CD4-positive, alpha-beta T cell (primary cell): ENCODE measurements at regions not wholly inside any gene's neighbourhood (a gene's known extent, or its start where the extent isn't known, plus 50 kb on each side); places are given as distances from the start of the nearest gene placed in this dataset.

Experiments used
- ATAC-seq: fragments of 200-7000 bp; cut with Tn5 transposase; one replicate; pipeline ENCODE4 v1.10.0; 2022; ENCODE audit warnings: mild to moderate bottlenecking; ENCODE audit not compliant: poor library complexity
- CTCF ChIA-PET: fragments of 350-600 bp; sonication (Branson Sonifier 250); formaldehyde crosslinking; loops from one replicate; lab custom pipeline; 2021; ENCODE audit warnings: antibody characterized with exemption, inconsistent platforms; lab: Charles Lee
- POLR2A ChIA-PET: fragments of 350-600 bp; sonication (Branson Sonifier 250); formaldehyde crosslinking; loops from one replicate; lab custom pipeline; 2021; ENCODE audit warnings: antibody characterized with exemption, inconsistent platforms; lab: Charles Lee
- DNase-seq, 14 experiments: peaks; one replicate each; pipeline ENCODE4 v3.0.0-alpha.2; 2013 to 2020; ENCODE audit warnings: mixed read lengths in 2 of 14
- H3K27ac ChIP-seq, 2 donors: one replicate each; pipeline versions ENCODE4 v1.5.1 to v1.7.0; 2013; ENCODE audit warnings: low read length in 2 of 2, low read depth in 1 of 2, mild to moderate bottlenecking in 1 of 2
- H3K27me3 ChIP-seq, 2 experiments: 1 replicate in 1 of 2; 2 replicates in 1 of 2; pipeline versions ENCODE4 v1.6.1 to v1.7.0; 2013; ENCODE audit warnings: low read length in 2 of 2, control low read depth in 1 of 2, mild to moderate bottlenecking in 1 of 2, moderate library complexity in 1 of 2; ENCODE audit not compliant: insufficient read depth in 2 of 2, control insufficient read depth in 1 of 2
- H3K36me3 ChIP-seq: one replicate; pipeline ENCODE4 v1.6.1; 2013; ENCODE audit warnings: low read length, control low read depth; ENCODE audit not compliant: insufficient read depth
- H3K4me1 ChIP-seq: one replicate; pipeline ENCODE4 v1.6.1; 2013; ENCODE audit warnings: low read length, control low read depth; ENCODE audit not compliant: insufficient read depth
- H3K4me3 ChIP-seq: one replicate; pipeline ENCODE4 v1.5.1; 2013; ENCODE audit warnings: mild to moderate bottlenecking, low read length, moderate library complexity
- H3K9me3 ChIP-seq, 2 experiments: 1 replicate in 1 of 2; 2 replicates in 1 of 2; pipeline versions ENCODE4 v1.6.1 to v1.7.0; 2013; ENCODE audit warnings: low read length in 2 of 2, mild to moderate bottlenecking in 2 of 2, control low read depth in 1 of 2, moderate library complexity in 1 of 2; ENCODE audit not compliant: control insufficient read depth in 1 of 2, insufficient read depth in 1 of 2
- H3K27ac Mint-ChIP-seq: one replicate; pipeline ENCODE4 v1.8.0; 2020; ENCODE audit warnings: mixed read lengths
- H3K27me3 Mint-ChIP-seq: one replicate; pipeline ENCODE4 v1.8.0; 2021; ENCODE audit warnings: mixed read lengths
- H3K36me3 Mint-ChIP-seq: one replicate; pipeline ENCODE4 v1.8.0; 2021; ENCODE audit warnings: low read depth, mixed read lengths
- H3K4me1 Mint-ChIP-seq: one replicate; pipeline ENCODE4 v1.8.0; 2021; ENCODE audit warnings: low read depth, mixed read lengths
- H3K4me3 Mint-ChIP-seq: one replicate; pipeline ENCODE4 v1.8.0; 2020; ENCODE audit warnings: mild to moderate bottlenecking, mixed read lengths
- H3K9me3 Mint-ChIP-seq: one replicate; pipeline ENCODE4 v1.8.0; 2020; ENCODE audit warnings: mixed read lengths
- intact Hi-C, 2 experiments: fragments of 100-400 bp; cut with DNase I in 1 of 2; cut with micrococcal nuclease in 1 of 2; formaldehyde crosslinking; loops; one replicate each; pipeline versions ENCODE4 v1.15.1 to v1.9.0; 2023 to 2025; cut with DNase I, micrococcal nuclease
- TF ChIP-seq, protein P1 (sequence below): fragments of 200-600 bp; IDR thresholded peaks from one replicate; pipeline ENCODE4 v1.8.0; 2022; ENCODE audit warnings: antibody characterized with exemption, mild to moderate bottlenecking

DNA sequence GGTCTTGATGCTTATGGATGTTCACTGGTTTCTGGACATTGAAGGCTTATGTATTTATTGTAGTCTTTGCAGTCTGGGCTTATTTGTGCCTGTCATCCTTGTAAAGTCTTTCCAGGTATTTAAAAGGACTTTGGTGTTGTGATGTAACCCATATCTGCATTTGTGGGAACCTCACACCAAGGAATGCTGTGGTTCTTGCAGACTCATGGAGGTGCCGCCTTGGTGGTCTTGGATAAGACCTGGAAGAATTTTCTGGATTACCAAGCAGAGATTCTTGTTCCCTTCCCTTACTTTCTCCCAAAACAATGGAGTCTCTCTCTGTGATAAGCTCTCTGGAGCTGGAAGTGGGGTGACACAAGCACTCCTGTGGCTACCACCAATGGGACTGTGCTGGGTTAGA is 363.5 kb upstream of the NECTIN3 start:
- intact Hi-C loops, result no loop called here
- Histone ChIP-seq H3K4me1 (no peaks in the 10 kb centered on the region), H3K9me3 (no peaks in the 10 kb centered on the region), H3K27me3 (peaks cover 0 to 4% of the 10 kb centered on the region in 2 experiments), H3K36me3 (no peaks in the 10 kb centered on the region), H3K4me3 (no peak overlapping the region), H3K27ac (no peak overlapping the region)
- Mint-ChIP-seq H3K4me1 (no peaks in the 10 kb centered on the region), H3K36me3 (no peaks in the 10 kb centered on the region), H3K9me3 (peaks cover 3% of the 10 kb centered on the region), H3K27ac (no peak overlapping the region), H3K27me3 (peaks cover 7% of the 10 kb centered on the region), H3K4me3 (no peak overlapping the region)
- ATAC-seq (no peak), DNase-seq (no peak)
- POLR2A ChIA-PET, result no interaction called here
- CTCF ChIA-PET, result no interaction called here
- TF ChIP-seq, protein P1, sequence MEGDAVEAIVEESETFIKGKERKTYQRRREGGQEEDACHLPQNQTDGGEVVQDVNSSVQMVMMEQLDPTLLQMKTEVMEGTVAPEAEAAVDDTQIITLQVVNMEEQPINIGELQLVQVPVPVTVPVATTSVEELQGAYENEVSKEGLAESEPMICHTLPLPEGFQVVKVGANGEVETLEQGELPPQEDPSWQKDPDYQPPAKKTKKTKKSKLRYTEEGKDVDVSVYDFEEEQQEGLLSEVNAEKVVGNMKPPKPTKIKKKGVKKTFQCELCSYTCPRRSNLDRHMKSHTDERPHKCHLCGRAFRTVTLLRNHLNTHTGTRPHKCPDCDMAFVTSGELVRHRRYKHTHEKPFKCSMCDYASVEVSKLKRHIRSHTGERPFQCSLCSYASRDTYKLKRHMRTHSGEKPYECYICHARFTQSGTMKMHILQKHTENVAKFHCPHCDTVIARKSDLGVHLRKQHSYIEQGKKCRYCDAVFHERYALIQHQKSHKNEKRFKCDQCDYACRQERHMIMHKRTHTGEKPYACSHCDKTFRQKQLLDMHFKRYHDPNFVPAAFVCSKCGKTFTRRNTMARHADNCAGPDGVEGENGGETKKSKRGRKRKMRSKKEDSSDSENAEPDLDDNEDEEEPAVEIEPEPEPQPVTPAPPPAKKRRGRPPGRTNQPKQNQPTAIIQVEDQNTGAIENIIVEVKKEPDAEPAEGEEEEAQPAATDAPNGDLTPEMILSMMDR, result no peak

DNA sequence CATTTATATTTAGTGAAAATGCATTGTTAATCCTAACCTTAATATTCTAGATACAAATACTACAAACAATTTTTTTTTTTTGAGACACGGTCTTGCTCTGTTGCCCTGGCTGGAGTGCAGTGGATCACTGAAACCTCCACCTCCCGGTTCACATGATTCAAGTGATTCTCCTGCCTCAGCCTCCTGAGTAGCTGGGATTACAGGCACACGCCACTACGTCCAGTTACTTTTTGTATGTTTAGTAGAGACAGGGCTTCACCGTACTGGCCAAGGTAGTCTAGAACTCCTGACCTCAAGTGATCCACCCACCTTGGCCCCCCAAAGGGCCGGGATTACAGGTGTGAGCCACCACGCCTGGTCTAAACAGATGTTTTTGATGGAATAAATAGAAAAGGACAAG is 361.5 kb upstream of the NECTIN3 start:
- H3K27me3 Mint-ChIP-seq, result no peaks in the 10 kb centered on the region
- no peak overlapping the region for H3K27ac ChIP-seq
- no peaks in the 10 kb centered on the region for H3K9me3 Mint-ChIP-seq
- H3K27me3 ChIP-seq, result peaks cover 0 to 3% of the 10 kb centered on the region in 2 experiments
- TF ChIP-seq, protein P1, result no peak
- H3K4me1 ChIP-seq, result no peaks in the 10 kb centered on the region
- intact Hi-C loops, result no loop called here
- no peaks in the 10 kb centered on the region for H3K36me3 Mint-ChIP-seq
- CTCF ChIA-PET, result no interaction called here
- ATAC-seq, result no peak
- DNase-seq, result no peak
- no peak overlapping the region for H3K27ac Mint-ChIP-seq
- POLR2A ChIA-PET, result no interaction called here
- no peak overlapping the region for H3K4me3 ChIP-seq
- H3K36me3 ChIP-seq, result no peaks in the 10 kb centered on the region
- H3K4me3 Mint-ChIP-seq, result no peak overlapping the region
- no peaks in the 10 kb centered on the region for H3K4me1 Mint-ChIP-seq
- no peaks in the 10 kb centered on the region for H3K9me3 ChIP-seq

DNA sequence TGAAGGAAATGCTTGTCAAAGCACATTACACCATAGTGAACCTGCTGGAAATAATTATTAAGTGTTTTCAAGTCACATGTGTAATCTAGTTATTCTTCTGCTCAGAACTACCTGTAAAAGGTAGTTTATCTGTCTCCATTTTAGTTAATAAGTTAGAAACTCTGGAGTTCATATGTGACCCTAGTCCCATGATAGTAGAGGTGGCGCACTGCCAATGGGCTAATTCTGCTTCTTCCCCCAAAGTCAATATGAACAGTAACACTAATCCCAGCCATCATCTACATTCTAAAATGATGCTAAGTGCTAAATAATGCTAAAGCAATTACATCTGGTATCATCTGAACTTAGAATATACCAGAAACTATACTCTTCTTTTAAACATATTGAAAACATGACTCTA is 361.0 kb upstream of the NECTIN3 start:
- Mint-ChIP-seq H3K4me3 (no peak overlapping the region), H3K9me3 (no peaks in the 10 kb centered on the region), H3K27ac (no peak overlapping the region), H3K36me3 (no peaks in the 10 kb centered on the region), H3K4me1 (no peaks in the 10 kb centered on the region), H3K27me3 (no peaks in the 10 kb centered on the region)
- TF ChIP-seq, protein P1, result no peak
- H3K4me3 ChIP-seq, result no peak overlapping the region
- ATAC-seq (no peak), DNase-seq (no peak)
- CTCF ChIA-PET, result no interaction called here
- H3K27me3 ChIP-seq, result peaks cover 0 to 3% of the 10 kb centered on the region in 2 experiments
- no peak overlapping the region for H3K27ac ChIP-seq
- intact Hi-C loops, result no loop called here
- POLR2A ChIA-PET, result no interaction called here
- H3K9me3 ChIP-seq, result no peaks in the 10 kb centered on the region
- H3K4me1 ChIP-seq, result no peaks in the 10 kb centered on the region
- H3K36me3 ChIP-seq, result no peaks in the 10 kb centered on the region
